NCI-H226 (cell line): ENCODE measurements at regions not wholly inside any gene's neighbourhood (a gene's known extent, or its start where the extent isn't known, plus 50 kb on each side); places are given as distances from the start of the nearest gene placed in this dataset.

Experiments used
- DNase-seq: peaks from one replicate; pipeline ENCODE4 v3.0.0-alpha.2; 2015

- DNase-seq = no peak
Measured at GRCh38 chr12:130017591-130018449, 114.0 kb upstream of the TMEM132D start.

DNA sequence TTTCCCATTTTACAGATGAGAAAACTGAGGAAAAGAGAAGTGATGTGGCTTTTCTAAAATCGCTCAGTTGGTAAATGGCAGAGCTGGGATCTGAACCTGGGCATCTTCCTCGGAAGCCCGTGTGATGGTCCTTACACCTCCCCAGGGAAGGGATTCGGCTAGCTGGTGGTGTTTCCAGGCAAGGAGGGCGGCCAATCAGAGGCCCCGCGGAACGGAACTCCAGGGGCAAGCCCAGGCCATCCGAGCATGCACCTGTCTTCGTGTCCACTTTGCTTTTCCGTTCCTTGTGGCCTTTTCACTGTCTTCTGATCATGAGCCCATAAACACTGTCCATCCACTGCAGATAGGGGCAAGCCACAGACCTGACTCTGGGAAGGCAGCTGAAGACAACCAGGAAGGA is 114.8 kb upstream of the TMEM132D start:
- no peak for DNase-seq

- no peak for DNase-seq
Measured at GRCh38 chr12:130026608-130027176, 122.9 kb upstream of the TMEM132D start.

DNA sequence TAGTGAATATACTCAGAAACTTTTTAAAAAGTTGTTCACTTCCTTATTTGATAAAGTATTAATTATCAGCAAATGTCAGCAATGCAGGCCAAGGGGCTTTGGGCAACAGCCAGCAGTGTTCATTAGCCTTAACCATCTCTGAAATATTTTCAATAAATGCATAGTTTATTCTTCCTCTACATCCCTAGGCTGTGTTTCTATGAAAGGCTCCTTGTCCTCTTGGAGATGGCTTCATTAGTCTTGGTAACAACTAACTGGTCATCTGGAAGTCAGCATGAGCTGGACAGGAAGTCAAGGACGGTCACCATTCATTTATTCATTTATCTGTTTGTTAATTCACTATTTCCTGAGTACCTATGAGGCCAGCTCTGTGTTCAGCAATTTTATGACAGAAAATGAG is 124.0 kb upstream of the TMEM132D start:
- DNase-seq = no peak

DNA sequence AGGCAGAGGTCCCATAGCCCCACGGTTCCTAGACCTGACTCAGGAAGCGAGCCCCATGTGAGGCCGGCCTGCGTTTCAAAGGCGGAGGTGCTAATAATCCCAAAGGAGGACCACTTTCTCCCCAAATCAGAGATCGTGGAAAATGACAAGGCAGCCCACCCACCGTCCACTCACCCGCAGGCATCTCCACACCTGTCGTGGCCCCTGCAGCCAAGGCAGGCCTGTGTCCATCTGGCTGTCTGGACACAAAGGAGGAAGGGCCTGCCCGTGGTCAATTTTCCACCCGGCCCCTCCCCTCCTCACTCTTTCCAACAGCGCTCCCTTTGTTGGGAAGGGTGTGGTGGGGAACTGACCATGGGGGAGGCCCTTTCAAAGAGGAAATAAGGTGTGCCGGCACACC is 125.3 kb upstream of the TMEM132D start:
- no peak for DNase-seq

DNA sequence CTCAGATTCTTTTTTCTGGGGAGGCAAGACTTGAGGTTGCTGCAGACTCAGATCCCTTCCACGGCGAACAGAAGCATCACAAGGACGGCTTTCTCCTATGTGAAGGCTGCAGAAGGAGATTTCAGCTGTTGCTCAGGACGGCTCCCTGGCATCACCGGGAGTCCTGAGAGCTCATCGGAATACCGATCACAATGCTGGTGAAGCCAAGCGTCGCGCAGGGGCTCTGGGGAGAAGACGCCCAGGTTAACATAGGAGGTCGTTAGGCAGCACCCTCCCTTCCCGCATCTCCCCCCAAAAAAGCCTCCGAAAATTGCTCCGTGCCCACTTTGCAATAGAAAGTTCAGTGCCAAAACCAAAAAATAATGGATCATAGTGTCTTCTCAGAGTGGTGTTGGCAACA is 127.2 kb upstream of the TMEM132D start:
- no peak for DNase-seq

DNA sequence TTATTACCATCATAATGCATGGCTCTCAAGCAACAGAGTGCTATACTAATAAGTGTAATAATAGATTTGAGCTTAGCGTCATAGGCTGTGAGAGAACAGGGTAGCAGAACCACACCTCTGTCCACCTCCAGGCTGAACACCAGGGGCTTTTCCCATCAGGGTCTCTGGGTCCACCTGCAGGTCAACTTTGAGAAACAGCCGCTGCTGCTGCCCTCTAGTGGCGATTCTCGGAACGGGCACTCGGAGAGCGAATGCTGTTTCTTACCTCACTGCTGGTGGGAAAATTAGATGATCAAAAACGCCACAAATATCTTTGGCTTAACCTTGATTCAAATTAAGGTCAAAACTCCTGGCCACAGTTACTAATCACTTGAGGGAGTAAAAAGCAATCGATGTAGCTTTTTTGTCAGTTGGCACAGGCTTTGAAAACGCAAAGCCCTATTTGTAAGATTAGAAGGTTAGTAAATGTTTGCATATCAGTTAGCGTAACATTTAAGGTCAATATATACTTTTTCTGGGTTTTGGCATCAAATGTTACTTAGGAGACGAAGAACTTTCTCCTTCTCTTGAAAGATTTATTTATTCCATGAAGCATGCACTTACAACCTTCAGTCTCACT is 127.9 kb upstream of the TMEM132D start:
- peak; percentile 6 for DNase-seq

DNA sequence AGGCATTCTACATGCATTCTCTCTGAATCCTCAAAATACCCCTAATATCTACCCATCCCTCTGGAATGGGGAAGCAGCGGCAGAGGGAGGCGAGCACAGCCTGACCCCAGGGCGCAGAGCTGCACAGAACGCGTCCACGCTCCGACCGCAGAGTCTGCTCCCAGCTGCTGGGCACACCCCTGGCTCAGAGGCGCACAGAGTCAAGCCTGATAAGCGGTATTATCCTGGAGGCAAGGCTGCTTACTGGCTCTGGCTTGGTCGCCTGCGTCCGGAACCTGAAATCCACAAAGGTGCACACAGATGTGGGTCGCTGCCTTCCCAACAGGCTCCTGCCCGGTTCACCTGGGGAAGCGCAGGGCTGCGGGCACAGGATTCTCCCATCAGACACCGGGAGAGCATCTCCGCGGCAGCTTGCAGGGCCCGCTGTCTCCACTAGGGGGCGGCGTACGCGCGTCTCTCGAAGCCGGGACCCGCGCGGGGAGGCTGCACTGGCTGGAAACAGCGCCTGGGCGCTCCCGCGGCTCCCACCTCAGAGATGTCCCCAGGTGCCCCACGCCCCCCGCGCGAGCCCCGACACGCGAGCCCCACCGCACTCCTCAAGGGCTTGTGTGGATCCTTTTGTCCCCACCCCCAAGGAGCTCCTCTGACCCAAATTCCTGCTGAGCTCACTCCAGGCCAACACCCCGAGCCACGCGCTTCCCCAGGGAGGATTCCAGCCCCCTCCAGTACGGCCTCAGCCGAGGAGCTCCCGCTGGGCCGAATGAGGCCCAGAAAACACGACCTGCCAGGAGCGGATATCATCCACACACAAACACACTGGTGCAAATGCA is 120.1 kb upstream of the FZD10 start:
- no peak for DNase-seq

- DNase-seq = no peak
Measured at GRCh38 chr12:130043685-130044406, 118.4 kb upstream of the FZD10 start.

DNA sequence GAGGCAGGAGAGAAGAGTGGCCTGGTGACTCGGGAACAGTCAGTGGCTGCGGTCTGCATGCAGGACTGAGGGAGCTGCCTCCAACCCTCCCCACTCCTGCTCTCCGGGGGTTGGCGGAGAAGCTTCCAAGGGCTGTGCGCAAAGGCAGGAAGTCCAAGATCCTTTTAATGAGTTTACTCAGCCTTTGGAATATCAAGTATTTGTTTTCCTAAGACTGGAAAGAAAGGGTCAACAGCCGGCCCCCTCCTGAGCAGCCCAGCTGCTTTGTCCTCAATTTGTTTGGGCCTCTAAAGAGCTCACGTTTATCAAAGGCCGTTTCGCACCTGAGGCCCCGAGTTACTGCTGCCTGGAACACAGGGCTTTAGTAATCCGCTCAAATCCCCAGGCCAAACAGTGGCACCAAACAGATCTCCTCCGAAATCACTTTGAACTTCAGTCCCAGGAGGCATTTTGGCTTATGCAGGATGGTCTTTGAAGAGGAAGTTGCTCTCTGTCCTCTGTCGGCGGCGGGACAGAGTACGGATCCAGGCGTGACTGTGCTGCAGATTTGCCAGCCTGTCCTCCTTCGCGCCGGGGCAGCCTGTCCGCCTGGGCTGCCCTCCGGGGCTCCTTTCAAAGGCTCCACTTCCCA is 117.2 kb upstream of the FZD10 start:
- no peak for DNase-seq

DNA sequence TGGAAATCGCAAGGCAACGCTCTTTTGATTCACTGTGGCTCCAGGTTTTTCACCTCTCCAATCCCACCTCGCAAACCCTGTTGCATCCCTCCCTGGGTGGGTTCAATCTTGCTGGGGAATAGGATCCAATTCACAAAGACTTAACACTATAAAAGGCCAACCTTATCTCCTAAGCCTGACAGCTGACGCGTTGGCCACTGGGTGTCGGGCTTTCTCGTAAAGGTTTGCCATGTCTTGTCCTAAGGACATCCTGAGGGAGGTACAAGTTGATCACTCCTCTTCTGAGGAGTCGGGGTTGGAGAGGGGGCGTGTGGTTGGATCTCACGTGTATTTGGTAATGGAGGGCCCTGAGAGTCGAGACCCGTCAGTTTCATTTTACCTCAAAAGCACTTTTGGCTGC is 112.6 kb upstream of the FZD10 start:
- DNase-seq = no peak

GRCh38 chr12:130051900-130052299 is 110.4 kb upstream of the FZD10 start:
- no peak for DNase-seq

DNA sequence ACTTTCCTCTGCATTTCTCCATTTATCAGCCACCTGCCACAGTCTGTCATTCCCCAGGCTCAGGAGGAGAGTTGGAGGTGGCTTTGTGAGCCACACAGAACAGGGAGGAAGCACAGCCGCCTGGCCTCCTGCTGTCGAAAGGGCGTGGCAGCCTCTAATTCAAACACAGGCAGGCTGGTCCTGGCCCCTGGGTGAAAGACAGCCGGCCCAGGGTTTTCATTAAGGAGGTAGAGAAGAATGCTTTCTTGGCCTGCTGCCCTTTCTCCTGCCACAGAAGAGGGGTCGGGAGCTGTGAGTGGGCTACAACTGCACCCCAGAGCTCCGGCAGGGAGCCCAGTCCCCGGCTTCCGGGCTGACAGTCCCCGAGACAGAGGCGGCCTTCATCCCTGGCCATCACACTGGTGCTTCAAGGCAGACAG is 108.6 kb upstream of the FZD10 start:
- no peak for DNase-seq

- no peak for DNase-seq
Measured at GRCh38 chr12:130054803-130055202, 107.5 kb upstream of the FZD10 start.

DNA sequence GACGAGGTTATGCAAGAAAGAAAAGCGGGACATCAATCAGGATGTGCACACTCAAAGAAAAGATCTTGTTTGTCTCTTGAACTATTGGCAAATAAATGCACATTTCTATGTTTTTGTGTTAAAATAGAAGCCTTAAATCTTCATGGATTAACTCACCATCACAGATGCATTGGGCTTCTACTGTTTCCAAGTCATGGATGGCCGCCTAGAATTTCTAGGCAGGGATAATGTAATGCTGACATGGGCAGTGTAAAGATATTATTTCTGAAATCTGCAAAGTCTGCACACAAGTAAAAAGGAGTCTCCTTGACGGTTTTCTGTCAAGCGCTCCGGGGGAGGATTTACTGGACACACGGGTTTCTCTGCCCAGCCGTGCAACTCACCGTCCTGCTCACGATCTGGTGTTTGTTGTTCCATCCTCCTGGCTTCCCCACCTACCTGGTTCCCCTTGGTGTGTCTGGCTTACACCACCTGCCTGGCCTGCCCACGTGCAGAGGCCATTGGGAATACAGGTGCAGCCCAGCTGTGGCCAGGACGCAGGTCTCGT is 103.3 kb upstream of the FZD10 start:
- no peak for DNase-seq

DNA sequence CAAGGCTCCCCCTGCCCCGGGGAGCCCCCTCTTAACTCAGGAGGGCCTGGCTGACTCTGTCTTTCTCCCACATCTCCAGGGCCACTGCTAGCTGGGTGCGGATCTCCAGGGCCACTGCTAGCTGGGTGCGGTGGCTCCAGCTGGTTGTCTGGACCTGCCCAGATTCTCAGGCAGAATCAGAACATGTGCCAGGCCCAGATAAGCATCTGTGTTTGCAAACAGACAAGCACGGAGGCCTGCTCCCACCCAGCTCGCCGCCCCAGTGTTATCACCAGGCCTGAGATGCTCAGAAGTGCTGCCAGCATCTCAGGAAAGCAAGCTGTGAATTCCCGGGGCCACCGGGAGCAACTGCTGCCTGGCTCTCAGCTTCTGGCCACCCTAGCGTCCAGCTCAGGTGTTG is 98.4 kb upstream of the FZD10 start:
- no peak for DNase-seq

DNA sequence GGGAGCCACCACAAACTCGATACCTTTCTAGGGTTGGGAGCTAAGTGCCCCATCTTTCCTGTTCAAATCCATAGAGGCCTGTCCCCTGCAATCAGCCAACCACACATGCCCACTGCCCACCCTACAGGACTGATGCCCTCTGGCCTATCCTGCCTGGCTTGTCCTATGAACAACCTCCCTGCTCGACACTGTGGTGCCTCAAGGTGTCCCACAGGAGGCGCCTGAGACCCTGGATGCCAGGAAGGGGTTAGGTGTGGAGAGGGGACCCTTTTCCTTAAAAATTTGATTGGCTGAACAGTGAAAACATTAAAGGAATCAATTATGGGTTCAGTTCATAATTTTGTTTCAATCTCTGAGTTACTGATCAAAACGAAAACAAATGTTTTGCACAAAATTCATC is 97.3 kb upstream of the FZD10 start:
- DNase-seq = no peak

- no peak for DNase-seq
Measured at GRCh38 chr12:130066742-130067141, 95.5 kb upstream of the FZD10 start.

DNA sequence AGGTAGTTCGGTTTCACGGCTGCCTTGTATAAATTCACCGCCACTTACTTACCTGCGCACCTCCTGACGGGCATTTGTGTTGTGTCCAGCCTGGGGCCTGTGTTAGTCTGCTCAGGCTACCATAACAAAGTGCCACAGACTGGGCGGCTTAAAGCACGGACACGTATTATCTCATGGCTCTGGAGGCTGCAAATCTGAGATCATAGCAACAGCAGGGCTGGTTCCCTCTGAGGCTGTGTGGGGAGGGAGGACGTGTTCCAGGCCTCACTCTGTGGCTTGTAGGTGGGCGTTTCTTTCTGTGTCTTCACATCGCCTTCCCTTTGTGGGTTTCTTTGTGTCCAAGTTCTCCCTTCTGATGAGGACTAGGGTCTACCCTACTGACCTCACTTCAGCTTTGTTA is 93.5 kb upstream of the FZD10 start:
- DNase-seq = no peak

GRCh38 chr12:130070126-130070611 is 92.1 kb upstream of the FZD10 start:
- no peak for DNase-seq

DNA sequence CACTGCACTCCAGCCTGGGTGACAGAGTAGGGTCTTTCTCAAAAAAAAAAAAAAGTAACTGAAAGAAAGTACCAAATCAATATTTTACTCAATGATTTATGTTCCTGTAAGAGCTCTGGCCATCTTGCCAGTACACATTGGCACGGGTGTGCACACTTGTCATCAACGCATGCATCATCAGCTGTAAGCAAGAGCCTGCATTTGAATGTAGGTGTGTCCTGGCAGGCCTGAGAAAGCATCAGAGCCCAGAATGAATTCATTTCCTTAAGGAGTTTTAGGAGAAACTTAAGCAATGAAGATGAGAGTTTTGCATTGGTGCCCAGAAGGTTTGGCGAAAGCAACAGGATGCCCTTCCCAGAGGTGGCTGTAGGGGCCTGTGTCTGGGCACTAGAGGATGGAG is 88.5 kb upstream of the FZD10 start:
- no peak for DNase-seq
